A549 (cell line): ENCODE measurements at regions not wholly inside any gene's neighbourhood (a gene's known extent, or its start where the extent isn't known, plus 50 kb on each side); places are given as distances from the start of the nearest gene placed in this dataset.

ENCODE experiments used
- POLR2A ChIP-seq: IDR thresholded peaks from 2 replicates; pipeline ENCODE4 v1.6.1; 2012; ENCODE audit warnings: mild to moderate bottlenecking, low read length
- TF ChIP-seq, protein P1 (sequence below): fragments of >200 bp; sonication (Bioruptor Twin); formaldehyde crosslinking; IDR thresholded peaks from 3 replicates; pipeline ENCODE4 v1.5.1; 2016

DNA sequence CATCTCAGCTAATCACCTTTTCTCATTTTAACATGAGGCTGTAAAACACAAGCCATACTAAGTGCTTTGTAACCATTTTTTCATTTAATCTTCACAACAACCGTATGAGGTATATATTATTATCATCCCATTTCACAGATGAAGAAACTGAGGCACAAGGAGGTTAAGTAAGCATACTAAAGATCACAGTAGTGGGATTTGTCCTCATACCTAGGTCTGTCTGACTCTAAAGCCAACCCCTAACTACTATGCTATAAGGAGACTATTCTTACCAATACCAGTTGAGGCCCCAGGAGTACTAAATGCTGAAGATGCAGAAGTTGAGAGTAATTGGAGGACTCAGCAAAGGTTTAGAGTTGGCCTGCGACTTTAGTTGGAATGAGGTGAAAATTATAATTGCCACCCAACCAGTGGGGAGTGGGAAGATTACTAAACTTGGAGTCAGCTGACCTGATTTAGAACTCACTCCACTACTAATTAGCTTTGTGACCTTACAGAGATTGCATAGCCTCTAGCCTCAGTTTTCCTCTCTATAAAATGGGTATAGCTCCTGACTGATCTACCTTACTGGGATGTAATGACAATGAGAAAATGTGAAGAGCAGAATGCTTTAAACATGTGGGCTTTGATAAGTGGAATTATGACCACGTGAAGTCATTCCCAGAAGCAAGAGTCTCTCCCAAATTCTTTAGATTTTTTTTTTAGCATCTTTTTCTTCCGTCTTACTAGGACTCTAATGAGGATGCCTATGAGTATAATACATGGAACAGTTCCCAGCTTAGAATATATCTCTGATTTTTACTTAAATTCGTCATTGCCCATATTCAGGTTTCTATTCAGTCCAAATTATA lies 85.8 kb upstream of the IPO9 start:
- TF ChIP-seq, protein P1, sequence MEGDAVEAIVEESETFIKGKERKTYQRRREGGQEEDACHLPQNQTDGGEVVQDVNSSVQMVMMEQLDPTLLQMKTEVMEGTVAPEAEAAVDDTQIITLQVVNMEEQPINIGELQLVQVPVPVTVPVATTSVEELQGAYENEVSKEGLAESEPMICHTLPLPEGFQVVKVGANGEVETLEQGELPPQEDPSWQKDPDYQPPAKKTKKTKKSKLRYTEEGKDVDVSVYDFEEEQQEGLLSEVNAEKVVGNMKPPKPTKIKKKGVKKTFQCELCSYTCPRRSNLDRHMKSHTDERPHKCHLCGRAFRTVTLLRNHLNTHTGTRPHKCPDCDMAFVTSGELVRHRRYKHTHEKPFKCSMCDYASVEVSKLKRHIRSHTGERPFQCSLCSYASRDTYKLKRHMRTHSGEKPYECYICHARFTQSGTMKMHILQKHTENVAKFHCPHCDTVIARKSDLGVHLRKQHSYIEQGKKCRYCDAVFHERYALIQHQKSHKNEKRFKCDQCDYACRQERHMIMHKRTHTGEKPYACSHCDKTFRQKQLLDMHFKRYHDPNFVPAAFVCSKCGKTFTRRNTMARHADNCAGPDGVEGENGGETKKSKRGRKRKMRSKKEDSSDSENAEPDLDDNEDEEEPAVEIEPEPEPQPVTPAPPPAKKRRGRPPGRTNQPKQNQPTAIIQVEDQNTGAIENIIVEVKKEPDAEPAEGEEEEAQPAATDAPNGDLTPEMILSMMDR: no peak
- no peak for TF ChIP-seq POLR2A
